ENCODE measurements at regions not wholly inside any gene's neighbourhood (a gene's known extent, or its start where the extent isn't known, plus 50 kb on each side); places are given as distances from the start of the nearest gene placed in this dataset.

- no peak for TF ChIP-seq CTCF (IDR thresholded peaks at IDR 0.05)
- TF ChIP-seq POLR2A (IDR thresholded peaks at IDR 0.05), result no peak
Measured at GRCh38 chr7:136198168-136198567, 221.0 kb upstream of the MTPN start.

All from prostate gland (tissue), 2 donors.